ENCODE measurements at regions not wholly inside any gene's neighbourhood (a gene's known extent, or its start where the extent isn't known, plus 50 kb on each side); places are given as distances from the start of the nearest gene placed in this dataset.

DNA sequence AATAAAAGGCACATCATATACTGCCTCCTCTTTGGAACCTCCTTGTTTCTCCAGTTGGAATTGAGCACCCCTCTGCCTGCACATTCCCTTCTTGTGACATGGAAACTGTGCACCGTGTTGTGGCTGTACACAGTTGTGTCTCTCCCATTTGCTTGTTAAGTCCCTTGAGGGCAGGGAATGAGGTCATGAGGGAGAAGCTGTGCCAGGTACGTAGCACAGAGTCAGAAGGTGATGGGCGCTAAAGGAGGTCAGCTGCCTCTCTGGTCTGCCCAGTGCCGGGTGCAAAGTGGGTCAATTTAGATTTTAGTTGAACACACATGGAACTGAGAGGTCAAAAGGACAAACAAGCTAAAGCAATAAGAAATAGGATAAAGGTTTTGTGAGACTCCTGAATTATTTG lies 124.4 kb downstream of the FAM43A start:
- Histone ChIP-seq H3K27ac (ENCODE audit: low read depth in 2 of 2, low read length in 1 of 2) (peak overlapping the region in 1 of 2 experiments; percentile 89; a peak in 2 of 4 replicates), H3K9me2 (no peaks in the 10 kb centered on the region), H3F3A (replicated peaks; ENCODE audit: insufficient read depth) (no peaks in the 10 kb centered on the region), H3K79me2 (ENCODE audit: insufficient read depth) (no peaks in the 10 kb centered on the region), H2AFZ (ENCODE audit: low read depth) (no peak overlapping the region), H3K9ac (no peak overlapping the region), H3K4me1 (ENCODE audit: control insufficient read depth in 1 of 2, insufficient read depth in 2 of 2, low read depth in 1 of 2, low read length in 1 of 2) (peaks cover 0 to 19% of the 10 kb centered on the region in 2 experiments; a peak in 2 of 4 replicates), H3K9me3 (no peaks in the 10 kb centered on the region), H3K4me3 (ENCODE audit: low read depth in 2 of 2, low read length in 1 of 2) (no peak overlapping the region), H4K20me1 (ENCODE audit: insufficient read depth) (no peaks in the 10 kb centered on the region), H3K27me3 (ENCODE audit: insufficient read depth) (no peaks in the 10 kb centered on the region; the same call in 1 of the 2 replicates), H3K36me3 (replicated peaks in 1 of 2; ENCODE audit: control insufficient read depth in 1 of 2, insufficient read depth in 2 of 2, low read length in 1 of 2) (no peaks in the 10 kb centered on the region), H3K4me2 (no peak overlapping the region)
- CTCF ChIA-PET, result interaction anchor here (1.0 kb wide), 1 partner anchor 297 kb away, joined by 4 read pairs; no protein-coding TSS in a partner anchor
- DNase-seq, result no peak
- 59% methylated on average over 4 of the region's 4 CpGs for WGBS (ENCODE audit: low lambda C conversion rate)
- POLR2A ChIA-PET, result interaction anchor here (1.0 to 1.2 kb wide), 2 partner anchors 62 to 123 kb away, joined by 3 to 4 read pairs; no protein-coding TSS in a partner anchor
- TF ChIP-seq FOSL2 (IDR thresholded peaks at IDR 0.05; ENCODE audit: borderline replicate concordance, low read depth) (no peak), MXI1 (IDR thresholded peaks at IDR 0.05; ENCODE audit: low read depth, low read length) (no peak), YY1 (IDR thresholded peaks at IDR 0.05; ENCODE audit: low read depth) (no peak), GATA2 (CRISPR knock-in tag; IDR thresholded peaks at IDR 0.05) (no peak), RAD21 (IDR thresholded peaks at IDR 0.05; ENCODE audit: low read length) (no peak)
- TF ChIP-seq, protein P1, sequence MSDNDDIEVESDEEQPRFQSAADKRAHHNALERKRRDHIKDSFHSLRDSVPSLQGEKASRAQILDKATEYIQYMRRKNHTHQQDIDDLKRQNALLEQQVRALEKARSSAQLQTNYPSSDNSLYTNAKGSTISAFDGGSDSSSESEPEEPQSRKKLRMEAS (IDR thresholded peaks at IDR 0.05; ENCODE audit: low read depth), result no peak

DNA sequence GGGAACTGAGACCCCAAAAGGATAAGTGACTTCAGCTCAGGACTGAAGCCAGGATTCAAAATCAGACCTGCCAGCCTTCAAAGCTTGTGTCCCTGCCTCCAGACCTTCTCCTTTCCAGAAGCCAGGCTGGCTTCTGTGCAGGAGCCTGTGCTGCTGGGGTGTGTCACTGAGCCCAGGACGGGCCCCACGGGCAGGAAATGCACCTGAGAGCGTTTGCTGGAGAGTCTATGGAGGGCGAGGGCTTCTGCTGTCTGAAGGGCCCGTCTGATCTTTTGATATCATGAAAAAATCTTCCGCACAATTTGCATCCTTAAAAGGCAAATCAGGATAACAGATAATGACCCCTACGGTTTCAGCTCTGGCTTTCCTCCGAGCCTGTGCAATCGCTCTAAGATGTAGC lies 125.4 kb downstream of the FAM43A start:
- Histone ChIP-seq H3K4me3 (ENCODE audit: low read depth in 2 of 2, low read length in 1 of 2) (no peak overlapping the region), H3F3A (replicated peaks; ENCODE audit: insufficient read depth) (no peaks in the 10 kb centered on the region), H2AFZ (ENCODE audit: low read depth) (no peak overlapping the region), H3K9me2 (no peaks in the 10 kb centered on the region), H3K4me1 (ENCODE audit: control insufficient read depth in 1 of 2, insufficient read depth in 2 of 2, low read depth in 1 of 2, low read length in 1 of 2) (peaks cover 0 to 19% of the 10 kb centered on the region in 2 experiments; a peak in 2 of 4 replicates), H3K27ac (ENCODE audit: low read depth in 2 of 2, low read length in 1 of 2) (no peak overlapping the region), H3K4me2 (no peak overlapping the region), H3K36me3 (replicated peaks in 1 of 2; ENCODE audit: control insufficient read depth in 1 of 2, insufficient read depth in 2 of 2, low read length in 1 of 2) (no peaks in the 10 kb centered on the region), H3K9me3 (no peaks in the 10 kb centered on the region), H3K9ac (no peak overlapping the region), H3K27me3 (ENCODE audit: insufficient read depth) (no peaks in the 10 kb centered on the region; the same call in 1 of the 2 replicates), H4K20me1 (ENCODE audit: insufficient read depth) (no peaks in the 10 kb centered on the region), H3K79me2 (ENCODE audit: insufficient read depth) (no peaks in the 10 kb centered on the region)
- DNase-seq, result no peak
- ChIA-PET POLR2A (interaction anchor here (0.7 kb wide), 1 partner anchor 11 kb away, joined by 4 read pairs; no protein-coding TSS in a partner anchor), CTCF (no interaction called here)
- 81% methylated on average over 6 of the region's 9 CpGs for WGBS (ENCODE audit: low lambda C conversion rate)
- TF ChIP-seq, protein P2, sequence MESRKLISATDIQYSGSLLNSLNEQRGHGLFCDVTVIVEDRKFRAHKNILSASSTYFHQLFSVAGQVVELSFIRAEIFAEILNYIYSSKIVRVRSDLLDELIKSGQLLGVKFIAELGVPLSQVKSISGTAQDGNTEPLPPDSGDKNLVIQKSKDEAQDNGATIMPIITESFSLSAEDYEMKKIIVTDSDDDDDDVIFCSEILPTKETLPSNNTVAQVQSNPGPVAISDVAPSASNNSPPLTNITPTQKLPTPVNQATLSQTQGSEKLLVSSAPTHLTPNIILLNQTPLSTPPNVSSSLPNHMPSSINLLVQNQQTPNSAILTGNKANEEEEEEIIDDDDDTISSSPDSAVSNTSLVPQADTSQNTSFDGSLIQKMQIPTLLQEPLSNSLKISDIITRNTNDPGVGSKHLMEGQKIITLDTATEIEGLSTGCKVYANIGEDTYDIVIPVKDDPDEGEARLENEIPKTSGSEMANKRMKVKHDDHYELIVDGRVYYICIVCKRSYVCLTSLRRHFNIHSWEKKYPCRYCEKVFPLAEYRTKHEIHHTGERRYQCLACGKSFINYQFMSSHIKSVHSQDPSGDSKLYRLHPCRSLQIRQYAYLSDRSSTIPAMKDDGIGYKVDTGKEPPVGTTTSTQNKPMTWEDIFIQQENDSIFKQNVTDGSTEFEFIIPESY (IDR thresholded peaks at IDR 0.05; ENCODE audit: borderline replicate concordance, low read depth), result no peak
- TF ChIP-seq TCF12 (IDR thresholded peaks at IDR 0.05), result no peak
- no peak for TF ChIP-seq GABPA (IDR thresholded peaks at IDR 0.05; ENCODE audit: low read depth)
- TF ChIP-seq TEAD4 (IDR thresholded peaks at IDR 0.05; ENCODE audit: borderline replicate concordance, insufficient read depth), result no peak
- no peak for TF ChIP-seq ELF1 (IDR thresholded peaks at IDR 0.05)
- TF ChIP-seq, protein P3, sequence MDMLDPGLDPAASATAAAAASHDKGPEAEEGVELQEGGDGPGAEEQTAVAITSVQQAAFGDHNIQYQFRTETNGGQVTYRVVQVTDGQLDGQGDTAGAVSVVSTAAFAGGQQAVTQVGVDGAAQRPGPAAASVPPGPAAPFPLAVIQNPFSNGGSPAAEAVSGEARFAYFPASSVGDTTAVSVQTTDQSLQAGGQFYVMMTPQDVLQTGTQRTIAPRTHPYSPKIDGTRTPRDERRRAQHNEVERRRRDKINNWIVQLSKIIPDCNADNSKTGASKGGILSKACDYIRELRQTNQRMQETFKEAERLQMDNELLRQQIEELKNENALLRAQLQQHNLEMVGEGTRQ (IDR thresholded peaks at IDR 0.05; ENCODE audit: borderline replicate concordance, low read depth, low read length), result no peak
- no peak for TF ChIP-seq FOSL2 (IDR thresholded peaks at IDR 0.05; ENCODE audit: borderline replicate concordance, low read depth)
